Liver (tissue), 3 donors: ENCODE measurements at regions not wholly inside any gene's neighbourhood (a gene's known extent, or its start where the extent isn't known, plus 50 kb on each side); places are given as distances from the start of the nearest gene placed in this dataset.
"Not testable (repeated sequence)": the region's sequence is repeated elsewhere in the genome, so short reads cannot be mapped to it uniquely, and the experiment has no call there.

ENCODE experiments used
- RAD21 ChIP-seq, 2 donors: IDR thresholded peaks; 2 replicates each; pipeline ENCODE4 v1.6.1; 2016; ENCODE audit warnings: antibody characterized with exemption in 2 of 2, mild to moderate bottlenecking in 2 of 2
- YY1 ChIP-seq: IDR thresholded peaks from 2 replicates; pipeline ENCODE4 v1.6.1; 2016; ENCODE audit warnings: antibody characterized with exemption, mild to moderate bottlenecking
- TF ChIP-seq, protein P1 (sequence below): fragments of 150-350 bp; IDR thresholded peaks from 2 replicates; pipeline ENCODE4 v1.5.1; 2017; ENCODE audit warnings: improper control_type of control experiment, low read depth, low read length; ENCODE audit not compliant: missing input control
- TF ChIP-seq, protein P2 (sequence below): IDR thresholded peaks from 2 replicates; pipeline ENCODE4 v1.6.1; 2016; ENCODE audit warnings: antibody characterized with exemption, mild to moderate bottlenecking
- TF ChIP-seq, protein P3 (sequence below): IDR thresholded peaks from 2 replicates; pipeline ENCODE4 v1.6.1; 2016; ENCODE audit warnings: antibody characterized with exemption
- TF ChIP-seq, protein P4 (sequence below): IDR thresholded peaks from 2 replicates; pipeline ENCODE4 v1.6.1; 2016; ENCODE audit warnings: antibody characterized with exemption
- donor health status: healthy.
- donor health status: healthy.

DNA sequence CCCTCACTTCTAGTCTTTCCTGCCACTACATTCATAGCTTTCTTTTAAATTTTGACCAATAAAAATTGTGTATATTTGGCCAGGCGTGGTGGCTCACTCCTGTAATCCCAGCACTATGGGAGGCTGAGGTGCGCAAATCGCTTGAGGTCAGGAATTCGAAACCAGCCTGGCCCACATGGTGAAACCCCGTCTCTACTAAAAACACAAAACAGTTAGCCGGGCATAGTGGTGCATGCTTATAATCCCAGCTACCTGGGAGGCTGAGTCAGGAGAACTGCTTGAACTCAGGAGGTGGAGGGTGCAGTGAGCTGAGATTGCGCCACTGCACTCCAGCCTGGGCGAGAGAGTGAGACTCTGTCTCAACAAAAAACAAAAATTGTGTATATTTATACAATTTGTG, 97.8 kb upstream of the SPATA31D4 start:
- TF ChIP-seq, protein P1, sequence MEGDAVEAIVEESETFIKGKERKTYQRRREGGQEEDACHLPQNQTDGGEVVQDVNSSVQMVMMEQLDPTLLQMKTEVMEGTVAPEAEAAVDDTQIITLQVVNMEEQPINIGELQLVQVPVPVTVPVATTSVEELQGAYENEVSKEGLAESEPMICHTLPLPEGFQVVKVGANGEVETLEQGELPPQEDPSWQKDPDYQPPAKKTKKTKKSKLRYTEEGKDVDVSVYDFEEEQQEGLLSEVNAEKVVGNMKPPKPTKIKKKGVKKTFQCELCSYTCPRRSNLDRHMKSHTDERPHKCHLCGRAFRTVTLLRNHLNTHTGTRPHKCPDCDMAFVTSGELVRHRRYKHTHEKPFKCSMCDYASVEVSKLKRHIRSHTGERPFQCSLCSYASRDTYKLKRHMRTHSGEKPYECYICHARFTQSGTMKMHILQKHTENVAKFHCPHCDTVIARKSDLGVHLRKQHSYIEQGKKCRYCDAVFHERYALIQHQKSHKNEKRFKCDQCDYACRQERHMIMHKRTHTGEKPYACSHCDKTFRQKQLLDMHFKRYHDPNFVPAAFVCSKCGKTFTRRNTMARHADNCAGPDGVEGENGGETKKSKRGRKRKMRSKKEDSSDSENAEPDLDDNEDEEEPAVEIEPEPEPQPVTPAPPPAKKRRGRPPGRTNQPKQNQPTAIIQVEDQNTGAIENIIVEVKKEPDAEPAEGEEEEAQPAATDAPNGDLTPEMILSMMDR: not testable (repeated sequence)
- TF ChIP-seq YY1; RAD21 (IDR thresholded peaks at IDR 0.05): not testable (repeated sequence)
- TF ChIP-seq, protein P2, sequence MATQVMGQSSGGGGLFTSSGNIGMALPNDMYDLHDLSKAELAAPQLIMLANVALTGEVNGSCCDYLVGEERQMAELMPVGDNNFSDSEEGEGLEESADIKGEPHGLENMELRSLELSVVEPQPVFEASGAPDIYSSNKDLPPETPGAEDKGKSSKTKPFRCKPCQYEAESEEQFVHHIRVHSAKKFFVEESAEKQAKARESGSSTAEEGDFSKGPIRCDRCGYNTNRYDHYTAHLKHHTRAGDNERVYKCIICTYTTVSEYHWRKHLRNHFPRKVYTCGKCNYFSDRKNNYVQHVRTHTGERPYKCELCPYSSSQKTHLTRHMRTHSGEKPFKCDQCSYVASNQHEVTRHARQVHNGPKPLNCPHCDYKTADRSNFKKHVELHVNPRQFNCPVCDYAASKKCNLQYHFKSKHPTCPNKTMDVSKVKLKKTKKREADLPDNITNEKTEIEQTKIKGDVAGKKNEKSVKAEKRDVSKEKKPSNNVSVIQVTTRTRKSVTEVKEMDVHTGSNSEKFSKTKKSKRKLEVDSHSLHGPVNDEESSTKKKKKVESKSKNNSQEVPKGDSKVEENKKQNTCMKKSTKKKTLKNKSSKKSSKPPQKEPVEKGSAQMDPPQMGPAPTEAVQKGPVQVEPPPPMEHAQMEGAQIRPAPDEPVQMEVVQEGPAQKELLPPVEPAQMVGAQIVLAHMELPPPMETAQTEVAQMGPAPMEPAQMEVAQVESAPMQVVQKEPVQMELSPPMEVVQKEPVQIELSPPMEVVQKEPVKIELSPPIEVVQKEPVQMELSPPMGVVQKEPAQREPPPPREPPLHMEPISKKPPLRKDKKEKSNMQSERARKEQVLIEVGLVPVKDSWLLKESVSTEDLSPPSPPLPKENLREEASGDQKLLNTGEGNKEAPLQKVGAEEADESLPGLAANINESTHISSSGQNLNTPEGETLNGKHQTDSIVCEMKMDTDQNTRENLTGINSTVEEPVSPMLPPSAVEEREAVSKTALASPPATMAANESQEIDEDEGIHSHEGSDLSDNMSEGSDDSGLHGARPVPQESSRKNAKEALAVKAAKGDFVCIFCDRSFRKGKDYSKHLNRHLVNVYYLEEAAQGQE: not testable (repeated sequence)
- TF ChIP-seq, protein P3, sequence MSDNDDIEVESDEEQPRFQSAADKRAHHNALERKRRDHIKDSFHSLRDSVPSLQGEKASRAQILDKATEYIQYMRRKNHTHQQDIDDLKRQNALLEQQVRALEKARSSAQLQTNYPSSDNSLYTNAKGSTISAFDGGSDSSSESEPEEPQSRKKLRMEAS: not testable (repeated sequence)
- TF ChIP-seq, protein P4, sequence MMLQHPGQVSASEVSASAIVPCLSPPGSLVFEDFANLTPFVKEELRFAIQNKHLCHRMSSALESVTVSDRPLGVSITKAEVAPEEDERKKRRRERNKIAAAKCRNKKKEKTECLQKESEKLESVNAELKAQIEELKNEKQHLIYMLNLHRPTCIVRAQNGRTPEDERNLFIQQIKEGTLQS: not testable (repeated sequence)
